ENCODE measurements at regions not wholly inside any gene's neighbourhood (a gene's known extent, or its start where the extent isn't known, plus 50 kb on each side); places are given as distances from the start of the nearest gene placed in this dataset.

- no peak for TF ChIP-seq CEBPB (IDR thresholded peaks at IDR 0.05)
- no peak for TF ChIP-seq MAX (IDR thresholded peaks at IDR 0.05)
- no peak for TF ChIP-seq TAF1 (IDR thresholded peaks at IDR 0.05; ENCODE audit: low read depth)
- no peak for TF ChIP-seq NFIC (IDR thresholded peaks at IDR 0.05)
- TF ChIP-seq, protein P1, sequence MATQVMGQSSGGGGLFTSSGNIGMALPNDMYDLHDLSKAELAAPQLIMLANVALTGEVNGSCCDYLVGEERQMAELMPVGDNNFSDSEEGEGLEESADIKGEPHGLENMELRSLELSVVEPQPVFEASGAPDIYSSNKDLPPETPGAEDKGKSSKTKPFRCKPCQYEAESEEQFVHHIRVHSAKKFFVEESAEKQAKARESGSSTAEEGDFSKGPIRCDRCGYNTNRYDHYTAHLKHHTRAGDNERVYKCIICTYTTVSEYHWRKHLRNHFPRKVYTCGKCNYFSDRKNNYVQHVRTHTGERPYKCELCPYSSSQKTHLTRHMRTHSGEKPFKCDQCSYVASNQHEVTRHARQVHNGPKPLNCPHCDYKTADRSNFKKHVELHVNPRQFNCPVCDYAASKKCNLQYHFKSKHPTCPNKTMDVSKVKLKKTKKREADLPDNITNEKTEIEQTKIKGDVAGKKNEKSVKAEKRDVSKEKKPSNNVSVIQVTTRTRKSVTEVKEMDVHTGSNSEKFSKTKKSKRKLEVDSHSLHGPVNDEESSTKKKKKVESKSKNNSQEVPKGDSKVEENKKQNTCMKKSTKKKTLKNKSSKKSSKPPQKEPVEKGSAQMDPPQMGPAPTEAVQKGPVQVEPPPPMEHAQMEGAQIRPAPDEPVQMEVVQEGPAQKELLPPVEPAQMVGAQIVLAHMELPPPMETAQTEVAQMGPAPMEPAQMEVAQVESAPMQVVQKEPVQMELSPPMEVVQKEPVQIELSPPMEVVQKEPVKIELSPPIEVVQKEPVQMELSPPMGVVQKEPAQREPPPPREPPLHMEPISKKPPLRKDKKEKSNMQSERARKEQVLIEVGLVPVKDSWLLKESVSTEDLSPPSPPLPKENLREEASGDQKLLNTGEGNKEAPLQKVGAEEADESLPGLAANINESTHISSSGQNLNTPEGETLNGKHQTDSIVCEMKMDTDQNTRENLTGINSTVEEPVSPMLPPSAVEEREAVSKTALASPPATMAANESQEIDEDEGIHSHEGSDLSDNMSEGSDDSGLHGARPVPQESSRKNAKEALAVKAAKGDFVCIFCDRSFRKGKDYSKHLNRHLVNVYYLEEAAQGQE (IDR thresholded peaks at IDR 0.05; ENCODE audit: low read depth) = no peak
- TF ChIP-seq CREB1 (IDR thresholded peaks at IDR 0.05; ENCODE audit: low read depth) = no peak
These were observed 596.3 kb upstream of the CA10 start for GRCh38 chr17:52754838-52755237.

Measured in Ishikawa (cell line).